H54 (cell line): ENCODE measurements at regions not wholly inside any gene's neighbourhood (a gene's known extent, or its start where the extent isn't known, plus 50 kb on each side); places are given as distances from the start of the nearest gene placed in this dataset.

ENCODE experiments used
- DNase-seq: peaks from one replicate; pipeline ENCODE4 v3.0.0; 2011; ENCODE audit warnings: low spot score, mixed read lengths; ENCODE audit not compliant: insufficient read length
- FAIRE-seq: peaks from 3 replicates; lab custom pipeline; 2011; peaks lifted over from hg19 to GRCh38; lab: Jason Lieb, UNC
- POLR2A ChIP-seq: IDR thresholded peaks from 2 replicates; pipeline ENCODE4 v1.6.1; 2011; ENCODE audit warnings: low read depth, mild to moderate bottlenecking, low read length

- TF ChIP-seq POLR2A: no peak
- no peak for DNase-seq
- FAIRE-seq: no peak
These were observed 565.5 kb downstream of the EBF1 start for GRCh38 chr5:158534203-158534602.

GRCh38 chr5:158532739-158533138 is 567.0 kb downstream of the EBF1 start:
- no peak for FAIRE-seq
- DNase-seq: no peak
- no peak for TF ChIP-seq POLR2A

- FAIRE-seq (no peak), DNase-seq (no peak)
- TF ChIP-seq POLR2A: no peak
These were observed 567.9 kb downstream of the EBF1 start for GRCh38 chr5:158531860-158532259.

GRCh38 chr5:158530115-158530514 is 569.6 kb downstream of the EBF1 start:
- FAIRE-seq (no peak), DNase-seq (no peak)
- TF ChIP-seq POLR2A: no peak

GRCh38 chr5:158529454-158529853 is 570.3 kb downstream of the EBF1 start:
- no peak for FAIRE-seq
- DNase-seq: no peak
- TF ChIP-seq POLR2A: no peak

- no peak for TF ChIP-seq POLR2A
- FAIRE-seq (no peak), DNase-seq (no peak)
These were observed 574.1 kb downstream of the EBF1 start for GRCh38 chr5:158525663-158526062.

- no peak for FAIRE-seq
- no peak for TF ChIP-seq POLR2A
- no peak for DNase-seq
These were observed 575.6 kb downstream of the EBF1 start for GRCh38 chr5:158524070-158524469.

GRCh38 chr5:158522776-158523175 is 576.9 kb downstream of the EBF1 start:
- no peak for FAIRE-seq
- TF ChIP-seq POLR2A: no peak
- no peak for DNase-seq

- FAIRE-seq: no peak
- no peak for TF ChIP-seq POLR2A
- DNase-seq: no peak
These were observed 577.7 kb downstream of the EBF1 start for GRCh38 chr5:158521995-158522394.

GRCh38 chr5:158519433-158520021 is 580.2 kb downstream of the EBF1 start:
- DNase-seq: no peak
- FAIRE-seq: no peak

GRCh38 chr5:158516521-158516920 is 583.2 kb downstream of the EBF1 start:
- no peak for DNase-seq
- no peak for TF ChIP-seq POLR2A
- FAIRE-seq: no peak

More at GRCh38 chr5:158519433-158520021, 580.2 kb downstream of the EBF1 start:
- TF ChIP-seq POLR2A: no peak

GRCh38 chr5:158514986-158515359 is 584.7 kb downstream of the EBF1 start:
- FAIRE-seq: no peak
- no peak for DNase-seq
- TF ChIP-seq POLR2A: no peak

GRCh38 chr5:158514319-158514985 is 585.3 kb downstream of the EBF1 start:
- no peak for FAIRE-seq
- TF ChIP-seq POLR2A: no peak
- DNase-seq: no peak

- FAIRE-seq (no peak), DNase-seq (no peak)
- TF ChIP-seq POLR2A: no peak
These were observed 586.0 kb downstream of the EBF1 start for GRCh38 chr5:158513490-158514318.
